BE2C (cell line): ENCODE measurements at regions not wholly inside any gene's neighbourhood (a gene's known extent, or its start where the extent isn't known, plus 50 kb on each side); places are given as distances from the start of the nearest gene placed in this dataset.
"Not testable (repeated sequence)": the region's sequence is repeated elsewhere in the genome, so short reads cannot be mapped to it uniquely, and the experiment has no call there.

Experiments used
- DNase-seq: peaks from one replicate; pipeline ENCODE4 v3.0.0-alpha.2; 2020
- H3K27me3 ChIP-seq: fragments of 250-450 bp; sonication (Bioruptor Pico); 2 replicates; pipeline ENCODE4 v1.5.1; 2020; ENCODE audit warnings: mild to moderate bottlenecking
- H3K36me3 ChIP-seq: fragments of 250-450 bp; sonication (Bioruptor Pico); 2 replicates; pipeline ENCODE4 v1.5.1; 2020; ENCODE audit warnings: mild to moderate bottlenecking
- H3K4me1 ChIP-seq: fragments of 250-450 bp; sonication (Bioruptor Pico); 2 replicates; pipeline ENCODE4 v1.5.1; 2020
- H3K4me3 ChIP-seq: 2 replicates; pipeline ENCODE4 v1.5.1; 2011; ENCODE audit warnings: low read depth, low read length
- H3K9me3 ChIP-seq: fragments of 250-450 bp; sonication (Bioruptor Pico); 2 replicates; pipeline ENCODE4 v1.5.1; 2020
- TF ChIP-seq, protein P1 (sequence below): IDR thresholded peaks from 2 replicates; pipeline ENCODE4 v1.5.1; 2012; ENCODE audit warnings: mild to moderate bottlenecking, low read depth, low read length

DNA sequence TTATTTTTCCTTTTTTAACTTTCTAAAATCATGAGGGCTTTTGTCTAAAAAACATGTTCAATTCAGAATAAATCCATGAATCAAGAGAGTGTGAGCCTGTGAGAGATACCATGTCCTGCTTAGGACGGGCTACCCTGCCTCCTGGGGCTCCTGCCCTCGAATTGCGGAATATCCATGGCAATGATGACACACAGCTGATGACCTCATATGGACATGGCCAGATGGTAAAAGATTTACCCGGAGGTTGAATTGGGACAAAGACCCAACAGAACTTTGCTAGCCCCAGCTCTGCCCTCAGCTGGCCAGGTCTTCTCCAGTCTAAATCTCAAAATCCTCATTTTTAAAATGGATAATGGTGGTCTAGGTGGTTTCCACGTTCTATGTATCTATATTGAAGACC is 538.1 kb upstream of the API5 start:
- Histone ChIP-seq H3K4me1 (peaks cover 3% of the 10 kb centered on the region; the same call in 1 of the 2 replicates), H3K27me3 (no peaks in the 10 kb centered on the region), H3K36me3 (no peaks in the 10 kb centered on the region), H3K9me3 (no peaks in the 10 kb centered on the region), H3K4me3 (no peak overlapping the region)
- no peak for DNase-seq
- TF ChIP-seq, protein P1, sequence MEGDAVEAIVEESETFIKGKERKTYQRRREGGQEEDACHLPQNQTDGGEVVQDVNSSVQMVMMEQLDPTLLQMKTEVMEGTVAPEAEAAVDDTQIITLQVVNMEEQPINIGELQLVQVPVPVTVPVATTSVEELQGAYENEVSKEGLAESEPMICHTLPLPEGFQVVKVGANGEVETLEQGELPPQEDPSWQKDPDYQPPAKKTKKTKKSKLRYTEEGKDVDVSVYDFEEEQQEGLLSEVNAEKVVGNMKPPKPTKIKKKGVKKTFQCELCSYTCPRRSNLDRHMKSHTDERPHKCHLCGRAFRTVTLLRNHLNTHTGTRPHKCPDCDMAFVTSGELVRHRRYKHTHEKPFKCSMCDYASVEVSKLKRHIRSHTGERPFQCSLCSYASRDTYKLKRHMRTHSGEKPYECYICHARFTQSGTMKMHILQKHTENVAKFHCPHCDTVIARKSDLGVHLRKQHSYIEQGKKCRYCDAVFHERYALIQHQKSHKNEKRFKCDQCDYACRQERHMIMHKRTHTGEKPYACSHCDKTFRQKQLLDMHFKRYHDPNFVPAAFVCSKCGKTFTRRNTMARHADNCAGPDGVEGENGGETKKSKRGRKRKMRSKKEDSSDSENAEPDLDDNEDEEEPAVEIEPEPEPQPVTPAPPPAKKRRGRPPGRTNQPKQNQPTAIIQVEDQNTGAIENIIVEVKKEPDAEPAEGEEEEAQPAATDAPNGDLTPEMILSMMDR, result no peak

DNA sequence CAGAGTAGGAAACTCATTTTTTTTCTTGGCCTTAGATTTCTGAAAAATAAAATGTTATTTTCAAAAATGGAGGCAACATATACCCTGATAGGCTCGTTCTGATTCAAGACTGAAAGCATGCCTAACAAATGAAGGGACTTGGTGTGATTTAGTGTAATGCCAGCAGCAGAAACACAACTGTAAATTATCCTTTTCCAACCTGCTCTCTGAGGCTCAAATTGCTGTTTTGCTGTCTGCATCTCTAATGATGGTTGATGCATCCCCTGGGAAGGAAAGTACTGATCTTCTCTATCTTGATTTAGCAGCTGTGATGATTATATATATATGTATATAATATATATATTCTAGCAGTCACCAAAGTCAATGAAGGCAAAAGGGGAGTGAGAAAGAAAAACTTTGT is 537.2 kb upstream of the API5 start:
- DNase-seq, result no peak
- Histone ChIP-seq H3K36me3 (no peaks in the 10 kb centered on the region), H3K4me3 (no peak overlapping the region), H3K4me1 (peaks cover 3% of the 10 kb centered on the region; the same call in 1 of the 2 replicates), H3K27me3 (no peaks in the 10 kb centered on the region), H3K9me3 (no peaks in the 10 kb centered on the region)
- TF ChIP-seq, protein P1, result no peak

DNA sequence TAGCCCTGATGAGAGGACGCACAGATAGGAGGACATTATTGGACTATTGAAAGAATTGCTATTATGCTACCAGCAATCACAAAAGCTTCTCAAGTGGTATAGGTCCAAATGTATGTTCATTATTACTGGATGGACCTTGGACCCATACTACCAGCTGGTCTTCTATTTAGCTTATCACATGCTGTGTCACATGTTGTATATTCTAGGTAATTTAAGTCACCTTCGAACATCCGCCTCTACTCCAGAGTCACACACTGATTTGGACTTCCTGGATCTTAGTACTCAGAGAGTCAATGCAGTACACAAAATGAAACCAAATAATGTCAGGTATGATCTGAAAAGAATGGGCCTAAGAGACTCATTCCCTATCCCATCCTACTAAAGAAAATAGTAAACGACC is 534.0 kb upstream of the API5 start:
- DNase-seq, result no peak
- Histone ChIP-seq H3K4me1 (peaks cover 3% of the 10 kb centered on the region; the same call in 1 of the 2 replicates), H3K4me3 (no peak overlapping the region), H3K9me3 (no peaks in the 10 kb centered on the region), H3K27me3 (no peaks in the 10 kb centered on the region), H3K36me3 (no peaks in the 10 kb centered on the region)
- TF ChIP-seq, protein P1, result no peak

DNA sequence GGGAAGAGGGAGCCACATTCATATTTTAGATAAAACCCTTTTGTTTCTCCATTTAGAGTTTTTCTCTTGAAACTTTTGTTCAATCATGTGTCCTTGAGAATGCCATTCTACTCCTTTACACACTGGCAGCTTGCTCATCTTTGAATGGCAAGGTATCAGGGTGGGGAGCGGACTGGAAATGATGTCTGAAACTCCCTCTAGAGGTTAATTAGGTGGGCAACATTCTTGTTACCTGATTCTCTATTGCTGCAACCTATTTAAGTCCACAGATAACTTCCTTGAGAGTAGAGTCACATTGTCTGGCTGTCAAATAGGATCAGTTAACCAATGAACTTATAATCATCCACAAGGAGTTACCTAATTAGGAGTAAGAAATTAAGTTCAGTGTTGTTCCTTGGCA is 533.6 kb upstream of the API5 start:
- no peaks in the 10 kb centered on the region for H3K27me3 ChIP-seq
- no peak overlapping the region for H3K4me3 ChIP-seq
- TF ChIP-seq, protein P1, result peak; percentile 31; the same call in 1 of the 2 replicates
- no peak for DNase-seq
- no peaks in the 10 kb centered on the region for H3K9me3 ChIP-seq
- peaks cover 3% of the 10 kb centered on the region; the same call in 1 of the 2 replicates for H3K4me1 ChIP-seq
- no peaks in the 10 kb centered on the region for H3K36me3 ChIP-seq

DNA sequence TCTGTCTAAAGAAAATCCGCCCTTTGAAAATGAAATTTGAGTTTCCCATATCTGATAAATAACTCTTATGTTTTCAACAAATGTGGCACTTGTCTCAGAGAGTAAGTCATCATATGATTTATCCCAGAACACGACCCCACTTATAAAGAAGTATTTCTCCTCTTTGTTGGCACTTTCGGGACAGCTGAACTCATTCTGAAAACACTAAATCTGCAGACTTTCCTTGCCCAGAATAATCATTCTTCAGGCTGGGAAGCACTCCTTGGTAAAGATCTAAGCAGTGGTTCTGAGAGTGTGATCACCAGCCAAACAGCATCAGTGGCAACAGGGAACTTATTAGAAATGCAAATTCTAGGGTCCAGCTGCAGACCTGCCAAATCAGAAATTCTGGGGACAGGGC is 532.2 kb upstream of the API5 start:
- H3K4me1 ChIP-seq, result peaks cover 5% of the 10 kb centered on the region; the same call in 1 of the 2 replicates
- no peaks in the 10 kb centered on the region for H3K36me3 ChIP-seq
- H3K9me3 ChIP-seq, result no peaks in the 10 kb centered on the region
- H3K4me3 ChIP-seq, result no peak overlapping the region
- H3K27me3 ChIP-seq, result no peaks in the 10 kb centered on the region
- TF ChIP-seq, protein P1, result no peak
- no peak for DNase-seq

DNA sequence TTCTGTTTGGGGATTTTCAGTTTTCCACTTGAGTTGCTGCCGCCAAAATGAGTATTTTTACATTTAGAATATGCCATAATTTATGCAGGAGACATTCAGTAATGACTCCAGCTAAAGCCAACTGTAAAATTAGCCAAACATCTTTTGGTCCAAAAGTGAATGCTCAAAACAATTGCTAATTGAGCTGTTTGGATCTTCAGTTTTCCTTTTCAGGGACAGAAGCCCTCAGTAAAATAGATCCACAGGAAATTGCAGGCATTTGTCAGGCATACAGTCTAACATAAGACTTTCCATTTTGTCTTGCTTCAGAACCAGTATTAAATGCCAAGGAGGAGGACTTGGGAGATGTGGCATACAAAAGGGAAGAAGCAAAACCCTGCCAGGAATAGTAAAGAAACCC is 524.8 kb upstream of the API5 start:
- H3K9me3 ChIP-seq, result no peaks in the 10 kb centered on the region
- H3K4me3 ChIP-seq, result no peak overlapping the region
- TF ChIP-seq, protein P1, result no peak
- no peak for DNase-seq
- peaks cover 3% of the 10 kb centered on the region; the same call in 1 of the 2 replicates for H3K4me1 ChIP-seq
- no peaks in the 10 kb centered on the region for H3K36me3 ChIP-seq
- no peaks in the 10 kb centered on the region for H3K27me3 ChIP-seq

DNA sequence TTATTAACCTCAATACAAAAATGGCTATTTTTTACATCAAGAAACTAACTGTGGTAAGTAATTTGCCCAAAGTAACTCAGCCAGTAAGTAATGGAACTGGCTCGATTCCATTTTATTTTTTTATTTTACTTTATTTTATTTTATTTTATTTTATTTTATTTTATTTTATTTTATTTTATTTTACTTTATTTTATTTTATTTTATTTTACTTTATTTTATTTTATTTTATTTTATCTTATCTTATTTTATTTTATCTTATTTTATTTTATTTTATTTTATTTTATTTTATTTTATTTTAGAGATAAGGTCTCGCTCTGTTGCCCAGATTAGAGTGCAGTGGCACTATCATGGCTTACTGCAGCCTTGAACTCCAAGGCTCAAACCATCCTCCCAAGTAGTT is 516.3 kb upstream of the API5 start:
- H3K9me3 ChIP-seq, H3K36me3 ChIP-seq, DNase-seq, H3K27me3 ChIP-seq, H3K4me3 ChIP-seq, H3K4me1 ChIP-seq: not testable (repeated sequence)
